AML-193 (cell line): ENCODE measurements at regions not wholly inside any gene's neighbourhood (a gene's known extent, or its start where the extent isn't known, plus 50 kb on each side); places are given as distances from the start of the nearest gene placed in this dataset.
A peak's percentile ranks its signal among the peaks of the same experiment; 100 is the strongest.

Source experiments
- DNase-seq, 2 experiments: peaks; one replicate each; lab custom pipeline; 2025; lab: John Stamatoyannopoulos, UW

DNA sequence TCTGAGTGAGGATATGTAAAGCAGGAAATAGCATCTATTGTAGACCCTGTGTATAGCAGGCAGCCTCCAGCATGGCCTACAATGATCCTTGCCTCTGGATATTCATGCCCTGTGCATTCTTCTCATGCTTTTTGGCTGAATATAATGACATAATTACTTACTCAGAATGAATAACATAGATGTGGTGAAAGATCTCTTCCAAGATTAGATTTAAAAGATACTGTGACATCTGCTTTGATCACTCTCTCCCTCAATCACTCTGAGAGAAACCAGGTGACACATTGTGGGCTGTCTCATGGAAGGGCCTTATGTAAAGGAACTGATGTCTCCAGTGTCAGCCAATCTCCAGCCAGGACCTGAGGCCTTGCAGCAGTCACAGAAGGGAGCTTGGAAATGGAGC lies 376.7 kb downstream of the DNAH5 start:
- no peak for DNase-seq

GRCh38 chr5:13566871-13567339 lies 377.6 kb downstream of the DNAH5 start:
- DNase-seq: no peak

DNA sequence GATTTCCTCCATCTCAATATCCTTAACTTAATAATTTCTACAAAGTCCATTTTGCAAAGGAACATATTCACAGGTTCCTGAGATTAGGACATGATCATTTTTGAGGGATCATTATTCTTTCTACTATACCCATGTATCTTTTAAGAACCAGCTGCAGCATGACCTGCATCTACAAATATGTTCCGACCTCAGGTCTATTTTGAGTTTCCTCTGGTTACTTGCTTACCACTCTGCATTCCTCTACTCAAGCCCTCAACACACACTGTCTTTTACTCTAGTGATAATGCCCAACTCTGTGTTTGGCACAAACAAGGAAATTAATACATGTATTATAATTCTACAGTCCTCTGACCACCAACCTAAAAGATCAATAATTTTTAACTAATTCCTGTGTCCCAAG lies 386.1 kb downstream of the DNAH5 start:
- no peak for DNase-seq

GRCh38 chr5:13553896-13554295 lies 390.6 kb downstream of the DNAH5 start:
- DNase-seq: no peak

DNA sequence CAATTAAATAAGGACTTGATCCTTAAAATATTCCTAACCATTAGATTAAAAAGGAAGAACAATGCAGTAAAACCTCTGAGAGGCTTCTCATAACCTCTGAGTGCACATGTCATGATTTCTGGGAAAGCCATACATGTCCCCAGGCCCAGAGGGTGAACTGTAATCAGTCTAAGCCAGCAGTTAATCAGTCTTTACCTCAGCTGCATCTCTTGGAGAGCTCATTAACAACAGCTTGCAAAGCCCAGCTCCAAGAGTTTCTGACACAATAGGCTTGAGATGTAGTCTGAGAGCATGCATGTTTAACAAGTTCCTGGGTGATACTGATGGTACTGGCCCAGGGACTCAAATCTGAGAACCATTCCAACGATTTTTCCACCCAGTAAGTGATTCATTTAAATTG lies 392.1 kb downstream of the DNAH5 start:
- DNase-seq: no peak

DNA sequence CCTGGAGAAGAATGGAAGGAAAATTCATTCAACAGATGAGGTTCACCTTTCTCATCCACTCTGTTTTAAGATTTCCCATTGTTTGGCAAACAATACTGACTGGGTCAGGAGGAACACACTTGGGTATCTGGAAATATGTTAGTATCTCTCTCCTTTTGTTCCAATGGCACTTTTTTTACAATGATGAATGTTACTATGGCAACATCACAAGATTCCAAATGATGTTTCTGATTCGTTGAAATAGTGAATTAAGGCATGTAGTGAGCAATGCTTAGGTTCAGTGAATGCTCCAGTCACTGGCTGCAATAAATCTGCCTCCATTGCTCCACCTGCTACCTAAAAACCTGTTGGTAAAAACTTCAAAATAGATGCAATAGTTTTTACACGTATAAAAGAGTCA lies 392.8 kb downstream of the DNAH5 start:
- no peak for DNase-seq

DNA sequence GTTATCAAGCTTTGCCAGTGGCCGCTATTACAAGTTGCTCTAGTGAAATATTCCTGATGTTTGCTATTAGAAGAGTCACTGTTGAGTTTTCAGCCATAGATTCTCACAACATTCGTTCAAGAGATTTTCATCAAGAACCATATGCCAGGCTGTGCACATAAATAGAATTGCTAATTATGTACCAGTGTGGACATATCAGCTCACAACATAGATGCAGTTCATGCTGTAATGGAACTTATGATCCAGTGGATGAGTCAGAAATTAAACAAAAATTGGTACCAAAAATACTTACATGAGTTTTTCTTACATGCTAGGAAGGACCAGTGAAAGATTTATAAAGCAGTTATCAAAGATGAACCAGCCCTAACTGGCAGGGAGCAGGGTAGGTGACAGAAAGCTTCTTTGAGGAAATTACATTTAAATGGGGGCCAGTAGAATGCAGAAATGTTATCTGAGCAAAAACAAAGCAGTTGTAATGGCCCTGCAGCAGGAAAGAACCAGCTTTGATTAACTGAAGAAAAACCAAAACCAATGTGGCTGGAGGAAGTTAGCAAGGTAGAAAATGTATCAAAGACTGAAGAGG lies 404.2 kb downstream of the DNAH5 start:
- no peak for DNase-seq

DNA sequence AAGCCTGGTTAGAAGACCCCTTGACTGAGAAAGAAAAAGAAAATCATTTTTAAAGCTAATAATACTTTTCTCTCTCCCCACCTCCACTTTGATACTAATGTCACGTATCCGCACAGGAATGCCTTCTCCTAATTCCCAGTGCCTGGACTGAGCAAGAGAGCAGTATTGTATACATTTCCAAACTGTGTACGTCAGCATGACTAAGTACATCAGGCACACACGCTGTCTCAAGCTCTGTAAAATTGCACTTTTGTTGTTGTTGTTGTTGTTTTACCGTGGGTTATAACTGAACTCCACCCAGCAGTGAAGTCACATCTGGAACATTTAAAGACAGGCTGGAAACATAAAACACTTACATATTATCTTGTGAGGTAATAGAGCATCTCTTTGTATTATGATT lies 407.6 kb downstream of the DNAH5 start:
- DNase-seq: no peak

DNA sequence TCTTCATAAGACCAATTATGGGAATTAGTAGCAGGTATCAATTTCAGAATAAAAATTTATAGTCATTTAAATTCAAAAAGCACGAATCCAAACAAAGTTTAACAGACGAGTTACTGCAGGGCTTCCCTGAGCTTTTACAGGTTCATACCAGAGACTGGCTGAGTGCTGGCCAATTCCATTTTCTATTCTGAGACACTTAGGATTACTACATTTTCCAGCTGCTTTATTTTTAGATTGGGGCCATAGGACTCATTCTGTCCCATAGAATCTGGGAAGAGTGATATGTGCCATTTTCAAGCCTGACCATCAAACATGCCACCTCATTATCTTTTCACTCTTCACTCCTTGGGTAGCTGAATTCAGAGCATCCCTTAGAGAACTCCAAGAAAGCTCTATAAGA lies 410.7 kb downstream of the DNAH5 start:
- no peak for DNase-seq

GRCh38 chr5:13529300-13529699 lies 415.2 kb downstream of the DNAH5 start:
- DNase-seq: no peak

DNA sequence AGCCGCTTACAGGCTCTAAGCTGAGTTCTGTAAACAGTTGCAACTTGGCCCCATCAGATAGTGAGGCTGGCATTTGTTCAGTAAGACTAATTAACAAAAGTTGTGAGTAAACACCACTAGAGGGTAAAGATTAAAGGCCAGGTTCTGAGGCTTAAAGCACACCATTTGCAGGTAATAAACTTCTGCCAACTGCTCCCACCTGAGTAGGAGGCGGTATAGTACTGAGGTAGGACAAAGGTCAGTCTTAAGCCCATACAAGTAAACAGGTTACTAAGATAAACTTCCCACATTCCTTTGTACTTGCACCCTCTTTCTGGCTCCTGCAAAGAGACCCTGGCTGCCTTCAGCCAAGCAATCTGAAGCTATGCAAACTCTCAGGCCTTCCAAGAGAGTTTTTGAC lies 419.6 kb downstream of the DNAH5 start:
- DNase-seq: no peak

DNA sequence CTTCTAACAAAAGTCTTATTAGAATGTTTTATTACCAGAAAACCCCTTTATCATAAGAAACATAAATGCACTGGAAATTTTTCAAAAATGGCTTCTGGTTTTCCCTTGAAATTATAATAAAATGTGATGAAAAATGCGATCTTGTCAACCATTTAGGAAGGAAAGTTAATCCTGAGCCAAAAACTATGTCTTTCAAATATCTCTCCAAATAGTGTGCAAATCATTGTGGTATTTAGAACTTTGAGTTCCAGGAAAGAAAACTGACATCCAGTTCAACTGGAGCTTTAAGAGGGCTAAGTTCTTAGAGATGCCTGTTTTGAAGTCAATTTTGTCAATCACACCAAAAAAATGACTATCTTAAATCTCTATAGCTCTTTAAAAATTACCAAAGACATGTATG lies 425.4 kb downstream of the DNAH5 start:
- no peak for DNase-seq

- no peak for DNase-seq
Measured at GRCh38 chr5:13516195-13516594, 428.3 kb downstream of the DNAH5 start.

- no peak for DNase-seq
Measured at GRCh38 chr5:13511442-13511841, 433.0 kb downstream of the DNAH5 start.

DNA sequence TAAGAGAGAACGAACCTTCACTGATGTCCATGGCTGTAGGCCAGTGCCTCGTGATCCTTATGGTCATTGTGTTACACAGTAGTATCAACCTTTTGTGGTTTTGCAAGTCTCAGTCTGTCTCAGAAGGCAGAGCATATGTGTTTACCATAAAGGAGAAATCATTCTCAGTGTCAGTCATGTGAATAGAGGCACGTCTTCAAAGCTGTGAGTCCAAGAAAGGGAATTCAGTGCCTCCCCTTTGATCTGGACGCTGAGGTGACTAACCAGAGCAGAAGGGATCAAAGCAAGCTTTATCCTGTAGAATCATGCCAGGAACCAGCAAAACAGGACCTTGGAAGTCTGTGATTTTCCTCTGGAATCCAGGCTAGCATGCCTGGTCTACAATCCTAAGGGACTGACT lies 433.9 kb downstream of the DNAH5 start:
- no peak for DNase-seq

DNA sequence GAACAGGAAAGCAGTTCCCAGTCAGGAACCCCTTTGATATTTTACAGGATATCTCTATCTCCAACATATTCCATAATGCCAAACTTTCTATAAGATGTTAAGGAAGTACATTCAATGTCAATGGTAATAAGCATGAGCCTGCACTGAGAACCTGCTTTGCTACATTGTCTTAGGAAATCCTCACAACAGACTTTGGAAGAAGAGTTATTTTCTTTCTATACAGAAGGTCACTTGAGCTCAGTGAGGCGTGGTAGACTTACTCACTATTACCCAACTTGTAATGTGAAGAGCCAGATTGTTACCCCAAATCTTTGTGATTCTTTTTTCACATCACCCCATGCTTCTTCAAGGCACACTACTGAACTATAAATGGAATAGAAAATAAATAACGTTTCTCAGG lies 435.9 kb downstream of the DNAH5 start:
- DNase-seq: no peak

DNA sequence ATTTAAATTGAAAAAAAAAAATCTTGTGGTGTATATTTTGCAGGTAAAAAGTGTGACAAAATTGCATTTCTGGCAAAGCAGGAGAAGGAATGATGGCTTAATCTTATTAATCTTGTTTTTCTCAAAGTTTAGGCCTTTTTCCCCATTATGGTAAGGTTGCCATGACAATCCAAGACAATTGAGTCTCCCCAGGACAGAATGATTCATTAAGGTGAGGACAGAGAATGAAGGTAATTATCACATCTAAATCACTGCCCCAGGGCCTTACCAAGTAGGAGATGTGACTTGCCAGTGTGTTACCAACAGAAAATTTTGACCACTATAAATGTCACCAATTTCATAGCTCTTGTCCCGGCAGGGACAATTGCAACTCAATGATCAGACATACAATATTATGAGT lies 439.2 kb downstream of the DNAH5 start:
- DNase-seq: no peak

GRCh38 chr5:13503017-13503416 lies 441.5 kb downstream of the DNAH5 start:
- DNase-seq: no peak

GRCh38 chr5:13501176-13501575 lies 443.3 kb downstream of the DNAH5 start:
- DNase-seq: no peak

GRCh38 chr5:13498279-13498678 lies 446.2 kb downstream of the DNAH5 start:
- DNase-seq: no peak

- DNase-seq: no peak
Measured at GRCh38 chr5:13488254-13488931, 456.1 kb downstream of the DNAH5 start.

DNA sequence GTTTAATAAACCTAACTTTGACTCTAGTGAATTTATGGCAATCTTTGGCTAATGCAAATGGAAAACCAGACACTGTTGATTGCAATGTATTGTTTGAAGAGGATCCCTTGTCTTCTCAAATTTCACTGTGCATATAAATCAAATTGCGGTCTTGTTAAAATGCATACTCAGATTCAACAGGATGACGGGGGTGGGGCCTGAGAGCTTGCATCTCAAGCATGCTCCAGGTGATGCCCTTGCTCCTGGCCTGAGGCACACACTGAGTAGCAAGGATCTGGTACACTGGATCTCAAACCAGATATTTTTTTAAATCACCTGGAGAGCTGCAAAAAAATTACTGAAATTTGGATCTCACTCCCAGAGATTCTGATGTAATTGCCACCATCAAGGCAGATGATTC lies 463.7 kb downstream of the DNAH5 start:
- no peak for DNase-seq

DNA sequence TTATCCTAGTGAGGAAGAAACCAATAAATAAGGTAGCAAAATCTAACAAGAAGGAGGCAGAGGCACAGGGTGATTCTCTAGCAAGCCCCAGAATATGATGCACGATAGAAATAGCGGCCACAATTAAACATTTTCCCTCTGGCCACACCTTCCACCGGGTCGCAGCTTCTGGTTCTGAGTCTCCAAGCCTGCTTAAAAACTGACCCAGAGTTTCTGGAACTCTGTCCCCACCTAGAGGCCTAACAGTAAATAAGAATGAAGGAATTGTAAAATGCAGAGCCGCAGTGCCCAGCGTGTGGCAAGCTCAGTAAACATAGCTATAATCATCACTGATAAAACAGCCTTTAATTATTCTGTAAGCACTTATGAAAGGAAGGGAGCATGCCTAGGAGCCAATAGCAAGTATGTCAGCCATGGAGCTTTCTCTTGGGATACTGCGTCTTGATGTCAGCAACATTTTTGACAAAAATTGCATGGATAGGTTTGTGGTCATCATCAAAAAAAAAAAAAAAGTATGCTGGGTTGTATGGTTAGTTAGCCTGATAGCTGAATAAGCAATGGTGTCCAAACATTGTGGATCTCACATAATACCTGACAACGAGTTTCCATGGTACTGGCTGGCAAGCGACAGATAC lies 465.5 kb downstream of the DNAH5 start:
- peak in 1 of 2 experiments; percentile 2 for DNase-seq
